HCT116 (cell line): ENCODE measurements at regions not wholly inside any gene's neighbourhood (a gene's known extent, or its start where the extent isn't known, plus 50 kb on each side); places are given as distances from the start of the nearest gene placed in this dataset.
"Not testable (repeated sequence)": the region's sequence is repeated elsewhere in the genome, so short reads cannot be mapped to it uniquely, and the experiment has no call there.

Experiments used
- ATAC-seq: fragments of 200-7000 bp; cut with Tn5 transposase; 2 replicates; pipeline ENCODE4 v1.9.1; 2020; ENCODE audit warnings: mild to moderate bottlenecking, moderate library complexity
- BruUV-seq: library from RNA; stranded (reverse); fragments of 400-500 nt; replicated peaks from 2 replicates; lab custom pipeline; 2021; lab: Mats Ljungman, UMichigan
- CTCF ChIA-PET: fragments of 300-600 bp; sonication (Branson Sonifier 250); formaldehyde crosslinking; loops from one replicate; lab custom pipeline; 2021; ENCODE audit warnings: antibody characterized with exemption; lab: Charles Lee
- POLR2A ChIA-PET: fragments of 300-600, 350-600 bp; sonication (Branson Sonifier 250); formaldehyde crosslinking; loops from one replicate; lab custom pipeline; 2021; ENCODE audit warnings: antibody characterized with exemption; lab: Charles Lee
- RAD21 ChIA-PET, 2 experiments: fragments of 300-600 bp; sonication (Branson Sonifier 250); formaldehyde crosslinking; loops; one replicate each; lab custom pipeline; 2023; ENCODE audit warnings: low total read pairs in 2 of 2; ENCODE audit not compliant: uncharacterized antibody in 2 of 2, unreplicated experiment in 2 of 2, low non-redundant PET in 1 of 2; lab: Charles Lee
- DNase-seq: peaks from one replicate; pipeline ENCODE4 v3.0.0-alpha.2; 2010; ENCODE audit warnings: low read depth, low spot score
- H2AFZ ChIP-seq: fragments of 200-600 bp; shearing (Covaris generic), sonication (generic); 2 replicates; pipeline ENCODE4 v1.6.1; 2017; ENCODE audit warnings: low read depth, mixed run types, mixed read lengths, antibody characterized with exemption, low read length; ENCODE audit not compliant: poor library complexity, severe bottlenecking
- H3K27ac ChIP-seq: 2 replicates; pipeline ENCODE4 v1.5.1; 2012; ENCODE audit warnings: low read depth, low read length
- H3K27me3 ChIP-seq: fragments of 200-600 bp; sonication (generic); 2 replicates; pipeline ENCODE4 v1.6.1; 2016; ENCODE audit warnings: mixed run types, low read length, mixed read lengths; ENCODE audit not compliant: insufficient read depth
- H3K36me3 ChIP-seq, 2 experiments: fragments of 200-500 bp in 1 of 2; fragments of 200-600 bp in 1 of 2; sonication (Bioruptor generic) in 1 of 2; sonication (generic) in 1 of 2; 2 replicates each; pipeline versions ENCODE4 v1.5.1 to v1.6.1; 2014 to 2016; ENCODE audit warnings: low read length in 2 of 2, inconsistent platforms in 1 of 2, mixed read lengths in 1 of 2, mixed run types in 1 of 2; ENCODE audit not compliant: insufficient read depth in 2 of 2, control insufficient read depth in 1 of 2
- H3K4me1 ChIP-seq, 2 experiments: fragments of 200-600 bp in 1 of 2; sonication (generic) in 1 of 2; 2 replicates each; pipeline versions ENCODE4 v1.5.1 to v1.6.1; 2012 to 2017; ENCODE audit warnings: low read length in 2 of 2, inconsistent platforms in 1 of 2, mild to moderate bottlenecking in 1 of 2, mixed read lengths in 1 of 2, mixed run types in 1 of 2, moderate library complexity in 1 of 2; ENCODE audit not compliant: insufficient read depth in 2 of 2, control insufficient read depth in 1 of 2
- H3K4me2 ChIP-seq: fragments of 200-600 bp; sonication (generic); 2 replicates; pipeline ENCODE4 v1.6.1; 2017; ENCODE audit warnings: mixed run types, low read length, mixed read lengths
- H3K4me3 ChIP-seq, 2 experiments: fragments of 200-600 bp in 1 of 2; sonication (generic) in 1 of 2; replicated peaks in 1 of 2; 2 replicates each; pipeline ENCODE4 v1.5.1; 2011 to 2016; ENCODE audit warnings: low read length in 2 of 2, control low read depth in 1 of 2, low read depth in 1 of 2, mild to moderate bottlenecking in 1 of 2, mixed read lengths in 1 of 2, mixed run types in 1 of 2
- H3K79me2 ChIP-seq: fragments of 200-600 bp; sonication (generic); 2 replicates; pipeline ENCODE4 v1.6.1; 2017; ENCODE audit warnings: mild to moderate bottlenecking, mixed run types, low read length, moderate library complexity, mixed read lengths; ENCODE audit not compliant: insufficient read depth
- H3K9ac ChIP-seq: fragments of 200-600 bp; sonication (generic); 2 replicates; pipeline ENCODE4 v1.6.1; 2016; ENCODE audit warnings: low read length, mixed read lengths
- H3K9me2 ChIP-seq: fragments of 200-600 bp; sonication (generic), shearing (Covaris generic); 2 replicates; pipeline ENCODE4 v1.6.1; 2017; ENCODE audit warnings: mixed run types, mild to moderate bottlenecking, moderate library complexity; ENCODE audit not compliant: insufficient read depth
- H3K9me3 ChIP-seq, 2 experiments: fragments of 200-500 bp in 1 of 2; fragments of 200-600 bp in 1 of 2; sonication (Bioruptor generic) in 1 of 2; sonication (generic) in 1 of 2; 2 replicates each; pipeline ENCODE4 v1.6.1; 2014 to 2017; ENCODE audit warnings: low read length in 2 of 2, mixed read lengths in 2 of 2, inconsistent platforms in 1 of 2, low read depth in 1 of 2, mild to moderate bottlenecking in 1 of 2, mixed run types in 1 of 2, moderate library complexity in 1 of 2; ENCODE audit not compliant: control insufficient read depth in 1 of 2, insufficient read depth in 1 of 2
- H4K20me1 ChIP-seq: fragments of 200-600 bp; sonication (generic), shearing (Covaris generic); 2 replicates; pipeline ENCODE4 v1.6.1; 2017; ENCODE audit warnings: mixed run types, mild to moderate bottlenecking, moderate library complexity; ENCODE audit not compliant: insufficient read depth
- intact Hi-C: fragments of 100-400 bp; cut with micrococcal nuclease; formaldehyde crosslinking; loops from 2 replicates; pipeline ENCODE4 v1.10.0; 2022

DNA sequence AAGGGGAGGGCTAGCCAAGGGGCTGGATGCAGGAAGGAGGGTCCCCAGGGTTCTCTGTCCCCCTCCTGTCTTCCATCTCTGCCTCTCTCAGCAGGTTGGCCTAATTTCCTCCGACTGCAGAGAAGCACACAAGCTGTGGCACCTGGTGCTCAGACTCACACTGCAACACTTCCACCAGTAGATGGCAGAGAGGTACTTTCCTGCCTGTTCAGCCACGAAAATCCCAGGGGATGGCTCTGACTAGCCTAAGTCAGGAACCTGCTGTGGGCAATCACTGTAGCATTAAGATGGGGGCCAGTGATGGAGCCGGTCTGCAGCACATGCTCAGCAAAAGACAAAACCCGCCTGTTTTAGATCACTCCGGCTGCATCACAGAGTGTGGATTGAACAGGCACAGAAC is 2721.7 kb upstream of the TPTE start:
- POLR2A ChIA-PET, H3K27me3 ChIP-seq, H4K20me1 ChIP-seq, H3K9me2 ChIP-seq, H3K4me2 ChIP-seq, H3K4me1 ChIP-seq, H3K9me3 ChIP-seq, H3K79me2 ChIP-seq, DNase-seq, CTCF ChIA-PET, H3K9ac ChIP-seq, H3K36me3 ChIP-seq, H3K4me3 ChIP-seq, intact Hi-C loops, H3K27ac ChIP-seq, BruUV-seq, H2AFZ ChIP-seq, RAD21 ChIA-PET: not testable (repeated sequence)
- peak; percentile 97 for ATAC-seq

DNA sequence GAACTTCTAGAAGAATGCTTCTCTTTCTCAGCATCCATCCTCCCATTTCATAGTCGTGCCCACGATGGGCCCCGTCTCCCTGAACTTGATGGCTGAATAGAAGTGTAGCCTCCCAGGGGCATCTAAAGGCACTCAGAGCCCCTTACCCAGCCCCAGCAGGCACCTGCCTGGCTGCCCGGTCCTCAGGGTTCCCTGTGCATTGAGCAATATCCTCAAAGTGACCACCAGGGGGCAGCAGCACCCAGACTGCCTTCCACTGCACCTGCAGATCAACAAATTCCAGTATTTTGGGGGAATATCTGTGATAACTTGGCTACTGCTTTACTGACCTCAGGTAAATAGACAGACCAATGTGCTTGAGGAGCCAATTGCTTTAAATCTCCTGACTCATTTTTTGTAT is 2707.9 kb upstream of the TPTE start:
- POLR2A ChIA-PET, H3K79me2 ChIP-seq, CTCF ChIA-PET, DNase-seq, H3K9ac ChIP-seq, H3K9me2 ChIP-seq, H3K9me3 ChIP-seq, H2AFZ ChIP-seq, BruUV-seq, H3K4me3 ChIP-seq, intact Hi-C loops, RAD21 ChIA-PET, H3K4me2 ChIP-seq, H3K27me3 ChIP-seq, H3K36me3 ChIP-seq, H4K20me1 ChIP-seq, H3K4me1 ChIP-seq, H3K27ac ChIP-seq: not testable (repeated sequence)
- ATAC-seq = peak; percentile 84

DNA sequence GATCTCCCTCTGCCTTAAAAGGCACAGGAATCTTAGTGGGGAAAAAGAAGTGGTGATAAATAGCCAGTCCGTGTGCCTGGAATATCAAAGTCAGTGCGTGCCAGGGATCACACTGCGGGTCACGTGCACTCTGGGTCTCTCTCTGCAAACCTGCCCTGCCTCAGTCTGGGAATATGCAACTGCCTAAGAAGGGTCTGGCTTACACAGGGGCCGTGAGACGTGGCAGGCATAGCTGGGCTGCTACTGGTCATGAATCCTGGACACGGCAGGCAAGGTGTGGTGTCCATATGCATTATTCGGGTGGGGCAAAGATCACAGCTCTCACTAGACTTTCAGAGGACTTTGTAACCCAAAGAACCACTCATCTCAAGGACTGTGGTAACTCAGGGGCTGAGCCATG is 2704.4 kb upstream of the TPTE start:
- CTCF ChIA-PET, H3K9me2 ChIP-seq, H3K4me3 ChIP-seq, DNase-seq, H3K27me3 ChIP-seq, H3K79me2 ChIP-seq, intact Hi-C loops, RAD21 ChIA-PET, H3K36me3 ChIP-seq, H3K4me1 ChIP-seq, H3K9ac ChIP-seq, H4K20me1 ChIP-seq, POLR2A ChIA-PET, BruUV-seq, H3K4me2 ChIP-seq, H3K27ac ChIP-seq, H2AFZ ChIP-seq, H3K9me3 ChIP-seq, ATAC-seq: not testable (repeated sequence)

DNA sequence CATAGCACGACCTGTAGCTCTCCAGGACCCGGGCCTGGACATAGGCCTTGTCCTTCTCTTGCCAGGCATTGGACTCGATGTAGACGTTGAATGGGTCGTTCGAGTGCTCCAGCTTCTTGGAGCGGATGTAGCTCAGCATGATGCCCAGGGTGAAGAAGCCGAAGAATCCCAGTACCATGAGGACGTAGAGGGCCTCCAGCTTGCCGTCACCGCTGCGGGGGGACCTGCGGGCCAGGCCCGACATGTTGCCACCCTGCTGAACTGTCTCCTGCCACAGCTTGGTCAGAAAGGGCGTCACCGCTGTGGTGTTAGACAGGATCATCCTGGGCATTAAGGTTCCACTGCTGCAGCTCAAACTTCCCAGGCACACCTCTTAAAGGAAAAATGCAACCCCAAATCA is 2702.1 kb upstream of the TPTE start:
- H4K20me1 ChIP-seq, CTCF ChIA-PET, intact Hi-C loops, H3K4me2 ChIP-seq, H3K4me3 ChIP-seq, H3K4me1 ChIP-seq, RAD21 ChIA-PET, H3K27ac ChIP-seq, H3K36me3 ChIP-seq, POLR2A ChIA-PET, ATAC-seq, DNase-seq, H2AFZ ChIP-seq, H3K9ac ChIP-seq, H3K9me2 ChIP-seq, H3K79me2 ChIP-seq, H3K9me3 ChIP-seq, BruUV-seq, H3K27me3 ChIP-seq: not testable (repeated sequence)

DNA sequence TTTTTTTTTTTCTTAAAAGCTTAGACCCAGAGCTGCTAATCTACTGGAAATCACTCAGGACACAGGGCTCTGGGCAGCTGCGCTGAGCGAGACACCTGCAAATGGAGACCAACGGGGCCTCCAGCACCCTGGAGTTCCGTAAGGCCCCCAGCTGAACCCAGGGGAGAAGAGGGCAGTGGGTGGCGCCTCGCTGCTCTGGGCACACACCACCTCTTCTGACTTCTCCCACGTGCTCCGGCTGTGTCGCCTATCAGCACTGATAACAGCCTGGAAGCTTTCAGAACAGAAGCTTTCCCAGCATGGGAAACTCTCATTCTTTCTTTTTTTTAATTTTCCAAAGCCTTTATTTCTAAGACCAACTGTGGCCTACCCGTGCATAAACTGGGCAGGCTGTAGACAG is 2695.8 kb upstream of the TPTE start:
- H3K9ac ChIP-seq, H4K20me1 ChIP-seq, H3K4me2 ChIP-seq, H3K4me3 ChIP-seq, H3K36me3 ChIP-seq, H3K4me1 ChIP-seq, H3K9me2 ChIP-seq, ATAC-seq, CTCF ChIA-PET, intact Hi-C loops, H3K9me3 ChIP-seq, DNase-seq, POLR2A ChIA-PET, RAD21 ChIA-PET, H3K27me3 ChIP-seq, H3K27ac ChIP-seq, H3K79me2 ChIP-seq, H2AFZ ChIP-seq, BruUV-seq: not testable (repeated sequence)
